ENCODE measurements at regions not wholly inside any gene's neighbourhood (a gene's known extent, or its start where the extent isn't known, plus 50 kb on each side); places are given as distances from the start of the nearest gene placed in this dataset.

DNA sequence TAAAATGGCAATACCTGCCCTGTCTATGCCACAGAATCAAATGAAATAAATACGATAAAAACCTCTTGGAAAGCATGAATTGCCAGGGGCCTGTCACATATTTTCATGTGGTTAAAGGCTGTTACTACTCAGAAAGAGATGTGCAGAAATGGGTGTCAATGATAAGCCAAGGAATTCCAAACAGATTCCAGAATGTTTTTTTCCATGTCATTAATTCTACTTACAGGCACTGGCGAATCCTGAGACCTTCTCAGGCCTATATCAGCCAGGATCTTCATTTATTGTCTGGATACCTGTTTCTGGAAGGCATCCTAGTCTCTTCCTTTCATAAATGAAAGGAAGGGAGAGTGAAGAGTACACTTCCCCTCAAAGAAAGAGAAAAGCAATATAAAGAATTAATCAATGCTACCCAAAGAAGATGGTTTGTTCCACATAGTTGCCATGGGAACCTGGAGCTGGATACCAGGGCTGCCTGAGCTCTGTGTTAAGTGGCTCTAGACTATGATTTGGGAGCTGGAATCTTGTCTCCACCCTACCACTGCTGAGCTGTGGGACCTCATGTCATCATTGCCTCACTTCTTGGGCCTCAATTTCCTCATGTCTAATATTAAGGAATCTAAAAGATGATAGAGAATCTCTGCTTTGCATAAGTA, 335.1 kb upstream of the SKOR2 start:
- intact Hi-C loops (cut with micrococcal nuclease; ENCODE audit: unreplicated experiment) = no loop called here

DNA sequence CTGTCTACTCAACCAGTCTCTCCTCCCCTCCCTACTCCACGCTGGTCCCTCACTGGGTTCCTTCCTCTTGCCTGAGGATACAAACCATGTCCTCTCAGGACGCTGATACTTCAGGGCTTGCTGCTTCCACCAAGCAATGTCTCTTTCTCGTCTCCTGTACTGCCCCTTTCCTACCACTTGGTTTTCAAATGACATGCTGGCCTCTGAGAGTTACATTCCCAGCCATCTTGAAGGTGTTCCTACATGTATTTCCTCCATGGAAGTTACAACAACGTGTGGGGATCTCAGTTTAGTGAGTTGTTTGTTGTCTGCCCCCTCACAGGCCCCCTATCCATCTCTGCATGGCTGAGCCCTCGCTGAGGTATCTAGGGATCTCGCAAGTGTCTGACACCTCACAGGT, 334.5 kb upstream of the SKOR2 start:
- no peak overlapping the region for H3K27ac ChIP-seq
- intact Hi-C loops (cut with micrococcal nuclease; ENCODE audit: unreplicated experiment) = no loop called here
- H3K4me2 ChIP-seq = no peak overlapping the region
- ChIA-PET POLR2A (ENCODE audit: unreplicated experiment) (no interaction called here), CTCF (no interaction called here)
- H4K20me1 ChIP-seq (ENCODE audit: insufficient read depth) = no peaks in the 10 kb centered on the region
- H3K9me3 ChIP-seq (ENCODE audit: insufficient read depth, low read depth) = no peaks in the 10 kb centered on the region
- no peaks in the 10 kb centered on the region for H3K4me1 ChIP-seq (replicated peaks; ENCODE audit: insufficient read depth)
- H3K36me3 ChIP-seq (ENCODE audit: low read depth) = no peaks in the 10 kb centered on the region
- no peaks in the 10 kb centered on the region for H3F3A ChIP-seq (ENCODE audit: insufficient read depth, low read depth)
- H2AFZ ChIP-seq = no peak overlapping the region
- H3K9me2 ChIP-seq (ENCODE audit: insufficient read depth) = no peaks in the 10 kb centered on the region
- H3K27me3 ChIP-seq (ENCODE audit: insufficient read depth, low read depth) = peaks cover 15% of the 10 kb centered on the region
- no TSS peak for BruUV-seq (replicated peaks)
- no peaks in the 10 kb centered on the region for H3K79me2 ChIP-seq (ENCODE audit: low read depth)
- TF ChIP-seq, protein P1, sequence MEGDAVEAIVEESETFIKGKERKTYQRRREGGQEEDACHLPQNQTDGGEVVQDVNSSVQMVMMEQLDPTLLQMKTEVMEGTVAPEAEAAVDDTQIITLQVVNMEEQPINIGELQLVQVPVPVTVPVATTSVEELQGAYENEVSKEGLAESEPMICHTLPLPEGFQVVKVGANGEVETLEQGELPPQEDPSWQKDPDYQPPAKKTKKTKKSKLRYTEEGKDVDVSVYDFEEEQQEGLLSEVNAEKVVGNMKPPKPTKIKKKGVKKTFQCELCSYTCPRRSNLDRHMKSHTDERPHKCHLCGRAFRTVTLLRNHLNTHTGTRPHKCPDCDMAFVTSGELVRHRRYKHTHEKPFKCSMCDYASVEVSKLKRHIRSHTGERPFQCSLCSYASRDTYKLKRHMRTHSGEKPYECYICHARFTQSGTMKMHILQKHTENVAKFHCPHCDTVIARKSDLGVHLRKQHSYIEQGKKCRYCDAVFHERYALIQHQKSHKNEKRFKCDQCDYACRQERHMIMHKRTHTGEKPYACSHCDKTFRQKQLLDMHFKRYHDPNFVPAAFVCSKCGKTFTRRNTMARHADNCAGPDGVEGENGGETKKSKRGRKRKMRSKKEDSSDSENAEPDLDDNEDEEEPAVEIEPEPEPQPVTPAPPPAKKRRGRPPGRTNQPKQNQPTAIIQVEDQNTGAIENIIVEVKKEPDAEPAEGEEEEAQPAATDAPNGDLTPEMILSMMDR (conservative IDR thresholded peaks at IDR 0.05) = no peak
- TF ChIP-seq EZH2 (IDR thresholded peaks at IDR 0.05; ENCODE audit: low read depth) = no peak
- H3K4me3 ChIP-seq = no peak overlapping the region
- DNase-seq = no peak

More for the DNA sequence above, 335.1 kb upstream of the SKOR2 start:
- no peaks in the 10 kb centered on the region for H4K20me1 ChIP-seq (ENCODE audit: insufficient read depth)
- no peak overlapping the region for H3K4me3 ChIP-seq
- H3K27ac ChIP-seq = no peak overlapping the region
- H3K9me3 ChIP-seq (ENCODE audit: insufficient read depth, low read depth) = no peaks in the 10 kb centered on the region
- POLR2A ChIA-PET (ENCODE audit: unreplicated experiment) = no interaction called here
- H3K27me3 ChIP-seq (ENCODE audit: insufficient read depth, low read depth) = peaks cover 11% of the 10 kb centered on the region
- no peaks in the 10 kb centered on the region for H3K79me2 ChIP-seq (ENCODE audit: low read depth)
- CTCF ChIA-PET = no interaction called here
- no TSS peak for BruUV-seq (replicated peaks)
- no peaks in the 10 kb centered on the region for H3K4me1 ChIP-seq (replicated peaks; ENCODE audit: insufficient read depth)
- H3F3A ChIP-seq (ENCODE audit: insufficient read depth, low read depth) = no peaks in the 10 kb centered on the region
- no peaks in the 10 kb centered on the region for H3K9me2 ChIP-seq (ENCODE audit: insufficient read depth)
- H3K36me3 ChIP-seq (ENCODE audit: low read depth) = no peaks in the 10 kb centered on the region
- H3K4me2 ChIP-seq = no peak overlapping the region
- no peak for DNase-seq
- no peak overlapping the region for H2AFZ ChIP-seq
- TF ChIP-seq EZH2 (IDR thresholded peaks at IDR 0.05; ENCODE audit: low read depth) = no peak
- TF ChIP-seq, protein P1 (conservative IDR thresholded peaks at IDR 0.05) = no peak

DNA sequence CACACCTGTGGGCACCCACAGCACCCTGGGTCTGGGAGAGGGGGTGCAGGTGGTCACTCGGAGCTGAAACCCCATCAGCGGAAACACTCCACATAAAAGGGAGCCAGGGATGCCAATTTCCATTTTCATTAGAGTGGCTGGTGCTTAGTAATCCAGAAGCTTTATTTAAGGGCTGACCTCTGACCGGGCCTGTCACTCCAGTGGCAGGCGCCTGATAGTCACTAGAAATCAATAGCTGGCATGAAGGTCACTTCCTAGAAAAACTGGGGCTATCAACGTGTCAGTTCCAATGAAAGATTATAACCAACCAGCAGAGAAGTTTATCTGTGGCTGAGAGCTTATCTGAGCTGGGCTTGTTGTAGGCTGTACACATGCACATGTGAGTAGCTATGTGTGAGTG, 333.7 kb upstream of the SKOR2 start:
- no peaks in the 10 kb centered on the region for H4K20me1 ChIP-seq (ENCODE audit: insufficient read depth)
- no peaks in the 10 kb centered on the region for H3K79me2 ChIP-seq (ENCODE audit: low read depth)
- TF ChIP-seq EZH2 (IDR thresholded peaks at IDR 0.05; ENCODE audit: low read depth) = no peak
- TF ChIP-seq, protein P1 (conservative IDR thresholded peaks at IDR 0.05) = no peak
- no peak overlapping the region for H3K4me3 ChIP-seq
- intact Hi-C loops (cut with micrococcal nuclease; ENCODE audit: unreplicated experiment) = no loop called here
- H3K4me2 ChIP-seq = no peak overlapping the region
- DNase-seq = no peak
- H3K27ac ChIP-seq = no peak overlapping the region
- no peak overlapping the region for H2AFZ ChIP-seq
- no peaks in the 10 kb centered on the region for H3K9me3 ChIP-seq (ENCODE audit: insufficient read depth, low read depth)
- H3K9me2 ChIP-seq (ENCODE audit: insufficient read depth) = no peaks in the 10 kb centered on the region
- no peaks in the 10 kb centered on the region for H3K4me1 ChIP-seq (replicated peaks; ENCODE audit: insufficient read depth)
- H3K36me3 ChIP-seq (ENCODE audit: low read depth) = no peaks in the 10 kb centered on the region
- CTCF ChIA-PET = no interaction called here
- BruUV-seq (replicated peaks) = no TSS peak
- POLR2A ChIA-PET (ENCODE audit: unreplicated experiment) = no interaction called here
- peaks cover 16% of the 10 kb centered on the region for H3K27me3 ChIP-seq (ENCODE audit: insufficient read depth, low read depth)
- H3F3A ChIP-seq (ENCODE audit: insufficient read depth, low read depth) = no peaks in the 10 kb centered on the region
